HG02884 (cell line): ENCODE measurements at regions not wholly inside any gene's neighbourhood (a gene's known extent, or its start where the extent isn't known, plus 50 kb on each side); places are given as distances from the start of the nearest gene placed in this dataset.
"Not testable (repeated sequence)": the region's sequence is repeated elsewhere in the genome, so short reads cannot be mapped to it uniquely, and the experiment has no call there.

Source experiments
- ATAC-seq: cut with Tn5 transposase; IDR thresholded peaks from one replicate; pipeline ENCODE4 v1.9.1; 2021; ENCODE audit warnings: mild to moderate bottlenecking, moderate library complexity; ENCODE audit not compliant: unreplicated experiment

DNA sequence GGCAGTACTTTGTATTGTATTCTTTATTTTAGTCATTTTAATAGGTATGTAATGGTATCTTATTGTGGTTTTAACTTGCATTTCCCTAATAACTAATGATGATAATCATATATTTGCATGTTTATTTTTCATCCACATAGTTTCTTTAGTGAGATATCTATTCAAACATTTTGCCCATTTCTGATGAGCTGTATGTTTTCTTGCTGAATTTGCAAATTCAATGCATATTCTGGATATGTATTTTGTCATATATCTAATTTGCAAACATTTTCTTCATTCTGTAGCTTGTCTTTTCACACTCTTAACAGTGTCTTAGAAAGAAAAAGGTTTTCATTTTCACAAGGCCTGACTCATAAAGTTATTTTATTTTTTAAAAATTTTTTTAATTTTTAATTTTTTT, 372.1 kb downstream of the ZNF674 start:
- ATAC-seq: no peak

GRCh38 chrX:46171457-46171856, 373.8 kb downstream of the ZNF674 start:
- not testable (repeated sequence) for ATAC-seq

- no peak for ATAC-seq
These were observed 375.4 kb downstream of the ZNF674 start for GRCh38 chrX:46169808-46170207.

GRCh38 chrX:46168254-46168653, 377.0 kb downstream of the ZNF674 start:
- no peak for ATAC-seq

- ATAC-seq: no peak
These were observed 379.4 kb downstream of the ZNF674 start for GRCh38 chrX:46165866-46166265.

DNA sequence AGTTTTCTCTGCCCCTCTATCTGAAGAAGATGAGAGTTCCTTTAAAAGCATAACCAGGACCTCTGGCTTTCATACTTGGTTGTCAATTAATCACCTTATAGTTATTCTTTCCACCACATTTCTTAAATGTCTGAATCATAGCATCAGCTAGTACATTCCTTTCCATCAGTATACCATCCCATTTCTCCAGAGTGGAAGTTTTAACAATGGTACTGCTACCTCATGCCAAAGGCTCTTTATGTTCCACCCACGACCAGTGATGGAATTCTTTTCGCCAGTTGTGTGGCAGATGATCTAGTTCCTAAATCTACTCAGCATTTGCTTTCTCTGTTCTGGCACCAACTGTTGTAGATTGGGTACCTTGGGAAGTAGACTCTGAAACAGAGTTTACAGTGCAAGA, 379.8 kb downstream of the ZNF674 start:
- no peak for ATAC-seq

DNA sequence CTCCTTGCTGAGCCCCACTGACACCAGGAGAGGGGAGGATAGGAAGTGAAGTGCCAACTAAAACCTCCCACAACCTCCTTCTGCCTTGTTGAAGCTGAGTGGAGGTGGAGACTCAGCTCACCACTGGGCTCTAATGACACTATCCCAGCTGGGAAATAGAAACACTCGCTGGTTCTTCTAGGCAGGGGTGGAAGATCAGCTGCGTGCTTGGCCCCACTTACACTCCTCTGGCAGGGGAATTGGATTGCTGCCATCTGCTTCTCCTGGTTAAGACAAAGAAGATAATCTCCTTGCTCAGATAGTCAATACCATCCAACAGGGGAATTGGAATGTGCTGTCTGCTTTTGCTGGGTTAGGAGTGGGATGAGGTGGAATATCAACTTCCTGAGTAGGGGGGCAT, 392.5 kb downstream of the ZNF674 start:
- no peak for ATAC-seq

- not testable (repeated sequence) for ATAC-seq
These were observed 393.9 kb downstream of the ZNF674 start for GRCh38 chrX:46151332-46151731.

GRCh38 chrX:46144566-46144965, 400.7 kb downstream of the ZNF674 start:
- no peak for ATAC-seq

DNA sequence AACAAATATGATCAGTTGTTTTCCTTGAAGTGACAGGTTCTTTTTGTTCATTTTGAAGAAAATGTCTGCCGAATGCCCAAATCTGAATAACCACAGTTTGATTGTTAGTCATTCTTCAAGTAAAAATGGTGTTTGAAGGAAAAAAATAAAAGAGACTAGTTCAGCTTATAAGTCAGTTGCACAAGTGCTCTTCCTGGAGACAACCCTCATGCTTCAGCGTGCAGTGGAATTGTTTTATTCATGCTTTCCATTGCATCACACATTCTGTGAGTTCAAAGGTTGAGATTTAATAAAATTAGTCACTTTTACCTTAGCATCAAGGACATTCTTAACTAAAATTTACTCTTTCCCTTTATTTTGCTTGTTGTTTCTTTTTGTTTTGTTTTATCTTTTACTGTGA, 404.9 kb downstream of the ZNF674 start:
- ATAC-seq: no peak

- no peak for ATAC-seq
These were observed 415.0 kb downstream of the ZNF674 start for GRCh38 chrX:46130247-46130646.

DNA sequence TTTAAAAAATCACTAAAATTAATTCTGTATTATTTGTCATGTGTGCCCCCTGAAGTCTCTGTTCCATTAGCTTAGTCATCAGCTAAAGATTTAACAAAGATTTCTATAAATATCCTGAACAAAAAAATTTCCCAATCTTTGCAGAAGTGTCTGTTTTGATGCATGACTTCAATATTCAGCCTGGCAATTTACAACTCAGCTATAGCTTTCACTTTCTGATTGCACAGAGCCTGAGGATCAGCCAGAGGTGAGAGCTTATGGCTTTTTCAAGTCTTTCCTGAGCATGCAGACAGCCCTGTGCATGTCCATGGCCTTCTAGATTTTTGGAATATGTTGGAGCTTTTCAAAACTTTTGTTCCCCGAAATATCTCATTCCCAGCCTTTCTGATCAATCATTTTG, 420.1 kb downstream of the ZNF674 start:
- ATAC-seq: no peak

DNA sequence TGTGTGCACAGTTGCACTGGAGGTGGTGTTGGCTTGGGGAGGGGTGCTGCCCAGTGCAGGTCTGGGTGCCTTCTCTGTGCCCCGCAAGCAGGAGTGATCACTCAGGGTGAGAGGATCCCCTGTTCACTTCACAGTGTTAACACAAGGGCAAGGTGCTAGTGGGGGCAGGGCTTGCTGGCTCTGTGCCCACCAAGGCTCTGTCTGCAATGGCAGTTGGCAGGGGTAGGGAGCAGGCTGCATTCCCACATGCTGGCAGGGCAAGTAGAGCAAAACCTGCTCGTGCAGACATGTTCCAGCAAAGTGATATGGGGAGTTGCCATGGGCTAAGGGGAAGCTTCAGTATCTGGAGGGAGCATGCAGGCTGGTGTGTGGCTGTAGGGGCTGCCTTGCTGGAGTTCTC, 428.0 kb downstream of the ZNF674 start:
- no peak for ATAC-seq

GRCh38 chrX:46087310-46087709, 457.9 kb downstream of the ZNF674 start:
- ATAC-seq: not testable (repeated sequence)

DNA sequence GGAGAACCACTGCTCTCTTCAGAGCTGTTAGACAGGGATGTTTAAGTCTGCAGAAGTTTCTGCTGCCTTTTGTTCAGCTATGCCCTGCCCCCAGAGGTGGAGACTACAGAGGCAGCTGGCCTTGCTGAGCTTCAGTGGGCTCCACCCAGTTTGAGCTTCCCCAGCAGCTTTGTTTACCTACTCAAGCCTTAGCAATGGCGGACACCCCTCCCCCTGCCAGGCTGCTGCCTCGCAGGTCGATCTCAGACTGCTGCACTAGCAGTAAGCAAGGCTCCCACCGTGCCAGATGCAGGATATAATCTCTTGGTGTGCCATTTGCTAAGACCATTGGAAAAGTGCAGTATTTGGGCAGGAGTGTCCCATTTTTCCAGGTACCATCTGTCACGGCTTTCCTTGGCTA, 465.1 kb downstream of the ZNF674 start:
- not testable (repeated sequence) for ATAC-seq

GRCh38 chrX:46072791-46073190, 472.4 kb downstream of the ZNF674 start:
- no peak for ATAC-seq

DNA sequence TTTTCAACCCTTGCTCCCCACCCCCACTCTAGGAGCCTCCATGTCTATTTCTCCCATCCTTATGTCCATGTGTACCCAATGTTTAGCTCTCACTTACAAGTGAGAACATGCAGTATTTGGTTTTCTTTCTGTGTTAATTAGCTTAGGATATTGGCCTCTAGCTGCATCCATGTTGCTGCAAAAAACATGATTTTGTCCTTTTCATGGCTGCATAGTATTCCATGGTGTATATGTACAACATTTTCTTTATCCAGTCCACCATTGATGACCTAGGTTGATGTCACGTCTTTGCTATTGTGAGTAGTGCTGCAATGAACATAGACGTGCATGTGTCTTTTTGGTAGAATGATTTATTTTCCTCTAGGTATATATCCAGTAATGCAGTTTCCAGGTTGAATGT, 472.8 kb downstream of the ZNF674 start:
- ATAC-seq: no peak

DNA sequence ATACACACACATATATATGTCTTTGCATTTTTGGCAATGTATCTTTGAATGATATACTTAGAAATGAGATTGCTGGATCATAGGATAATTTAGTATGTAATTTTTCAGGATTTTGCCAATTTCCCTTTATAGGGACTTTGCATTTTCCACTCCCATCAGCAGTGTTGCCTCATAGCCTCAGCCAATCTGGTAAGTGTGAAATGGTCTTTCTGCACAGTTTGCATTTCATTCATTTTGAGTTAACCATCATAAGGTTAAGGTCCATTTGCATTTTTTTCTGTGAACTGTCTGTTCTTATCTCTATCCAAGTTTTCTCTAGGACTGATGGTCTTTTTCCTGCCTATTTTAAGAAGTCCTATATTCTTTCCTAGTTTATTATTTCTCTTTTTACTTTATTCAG, 474.8 kb downstream of the ZNF674 start:
- no peak for ATAC-seq

- no peak for ATAC-seq
These were observed 485.9 kb downstream of the ZNF674 start for GRCh38 chrX:46059316-46059715.

DNA sequence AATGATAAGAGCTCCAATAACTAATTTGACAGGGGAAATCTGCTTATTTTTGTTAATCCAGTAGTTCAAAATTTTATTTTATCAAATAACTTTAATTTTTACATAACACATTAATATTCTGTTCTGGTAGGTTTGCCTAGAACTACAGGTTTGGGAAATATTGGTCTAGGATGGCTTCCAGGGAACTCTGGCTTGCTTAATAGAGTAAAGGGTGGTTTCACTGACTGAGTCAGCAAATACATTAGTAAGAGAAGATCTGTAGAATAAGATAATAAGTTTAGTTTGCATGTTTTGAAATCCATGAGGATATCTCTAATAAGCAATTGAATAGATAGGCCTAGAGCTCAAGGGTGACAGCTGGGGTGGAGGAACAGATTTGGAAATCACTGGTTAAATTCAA, 500.7 kb downstream of the ZNF674 start:
- no peak for ATAC-seq

DNA sequence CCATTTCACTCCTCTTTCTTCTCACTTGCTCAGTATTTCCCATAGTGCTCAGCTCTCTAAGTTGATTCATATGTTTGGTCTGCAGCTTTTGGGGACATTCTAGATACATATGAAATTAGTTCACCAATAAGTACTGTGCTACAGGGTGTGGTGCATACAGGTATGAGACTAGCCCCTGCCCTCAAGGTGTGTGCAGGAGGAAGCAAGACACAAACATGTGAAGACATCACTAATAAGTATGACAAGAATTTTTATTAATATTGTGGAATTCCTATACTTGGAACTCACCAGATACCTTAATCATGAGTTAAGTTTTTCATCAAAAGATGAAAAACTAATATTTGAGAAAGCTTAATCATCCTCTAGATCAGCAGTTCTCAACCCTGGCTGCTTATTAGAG, 505.2 kb downstream of the ZNF674 start:
- ATAC-seq: no peak

DNA sequence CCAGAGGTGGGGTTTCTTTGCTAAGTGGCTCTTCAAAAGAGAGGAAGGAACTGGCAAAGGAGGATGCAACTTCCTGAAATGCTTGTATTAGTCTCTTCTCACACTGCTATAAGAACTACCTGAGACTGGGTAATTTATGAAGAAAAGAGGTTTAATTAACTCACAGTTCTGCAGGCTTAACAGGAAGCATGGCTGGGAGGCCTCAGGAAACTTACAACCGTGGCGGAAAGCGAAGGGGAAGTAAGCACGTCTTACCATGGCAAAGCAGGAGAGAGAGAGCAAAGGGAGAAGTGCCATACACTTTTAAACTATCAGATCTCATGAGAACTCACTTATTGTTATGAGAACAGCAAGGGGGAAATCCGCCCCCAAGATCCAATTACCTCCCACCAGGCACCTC, 505.7 kb downstream of the ZNF674 start:
- ATAC-seq: no peak

DNA sequence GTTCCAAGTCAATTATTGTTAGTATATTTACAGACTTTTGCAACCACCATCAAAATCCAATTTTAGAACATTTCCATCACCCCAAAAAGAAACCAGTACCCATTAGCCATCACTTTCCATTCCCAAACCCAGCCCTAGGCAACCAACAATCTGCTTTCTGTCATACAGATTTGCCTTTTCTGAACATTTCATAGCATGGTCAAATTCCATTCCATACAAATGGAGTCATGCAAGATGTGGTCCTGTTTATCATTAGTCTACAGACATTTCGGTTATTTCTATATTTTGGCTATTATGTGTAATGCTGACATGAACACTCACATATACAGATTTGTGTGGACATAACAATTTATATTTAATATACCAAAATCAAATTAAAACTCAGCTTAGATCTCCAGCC, 508.7 kb downstream of the ZNF674 start:
- ATAC-seq: no peak

DNA sequence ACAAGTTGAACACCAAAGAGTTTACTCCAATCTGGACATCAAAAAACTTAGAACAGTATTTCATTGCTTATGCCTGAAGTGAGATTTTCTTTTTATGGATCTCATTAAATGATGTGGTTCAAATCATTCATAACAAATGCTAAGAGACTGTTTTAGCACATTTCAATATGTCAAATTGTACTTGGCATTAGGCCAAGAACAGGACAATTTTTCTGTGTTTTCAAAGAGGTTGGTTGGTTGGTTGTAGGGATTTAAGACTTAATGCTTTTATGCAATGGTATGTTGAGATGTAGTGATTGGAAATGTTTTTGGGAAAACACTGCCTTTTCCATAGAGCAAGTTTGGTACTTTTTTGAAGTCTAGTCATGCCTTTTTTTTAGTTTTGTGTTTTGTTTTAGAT, 510.4 kb downstream of the ZNF674 start:
- no peak for ATAC-seq
